ENCODE measurements at regions not wholly inside any gene's neighbourhood (a gene's known extent, or its start where the extent isn't known, plus 50 kb on each side); places are given as distances from the start of the nearest gene placed in this dataset.

- Histone ChIP-seq H3K36me3 (no peaks in the 10 kb centered on the region), H3K27me3 (no peaks in the 10 kb centered on the region), H3K27ac (no peak overlapping the region), H3K9me3 (no peaks in the 10 kb centered on the region), H3K4me3 (no peak overlapping the region), H3K4me1 (no peaks in the 10 kb centered on the region)
- TF ChIP-seq POLR2AphosphoS5 (IDR thresholded peaks at IDR 0.05), result no peak
- TF ChIP-seq EP300 (IDR thresholded peaks at IDR 0.05), result no peak
- TF ChIP-seq, protein P1, sequence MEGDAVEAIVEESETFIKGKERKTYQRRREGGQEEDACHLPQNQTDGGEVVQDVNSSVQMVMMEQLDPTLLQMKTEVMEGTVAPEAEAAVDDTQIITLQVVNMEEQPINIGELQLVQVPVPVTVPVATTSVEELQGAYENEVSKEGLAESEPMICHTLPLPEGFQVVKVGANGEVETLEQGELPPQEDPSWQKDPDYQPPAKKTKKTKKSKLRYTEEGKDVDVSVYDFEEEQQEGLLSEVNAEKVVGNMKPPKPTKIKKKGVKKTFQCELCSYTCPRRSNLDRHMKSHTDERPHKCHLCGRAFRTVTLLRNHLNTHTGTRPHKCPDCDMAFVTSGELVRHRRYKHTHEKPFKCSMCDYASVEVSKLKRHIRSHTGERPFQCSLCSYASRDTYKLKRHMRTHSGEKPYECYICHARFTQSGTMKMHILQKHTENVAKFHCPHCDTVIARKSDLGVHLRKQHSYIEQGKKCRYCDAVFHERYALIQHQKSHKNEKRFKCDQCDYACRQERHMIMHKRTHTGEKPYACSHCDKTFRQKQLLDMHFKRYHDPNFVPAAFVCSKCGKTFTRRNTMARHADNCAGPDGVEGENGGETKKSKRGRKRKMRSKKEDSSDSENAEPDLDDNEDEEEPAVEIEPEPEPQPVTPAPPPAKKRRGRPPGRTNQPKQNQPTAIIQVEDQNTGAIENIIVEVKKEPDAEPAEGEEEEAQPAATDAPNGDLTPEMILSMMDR (IDR thresholded peaks at IDR 0.05), result no peak
- TF ChIP-seq POLR2A (IDR thresholded peaks at IDR 0.05), result no peak
- DNase-seq (ENCODE audit: low spot score in 2 of 2), result no peak
These were observed 68.4 kb upstream of the PDE5A start for GRCh38 chr4:119696963-119697362.

- 81% methylated on average over 2 of the region's 2 CpGs for WGBS
These were observed 66.6 kb upstream of the PDE5A start for GRCh38 chr4:119695216-119695615.

DNA sequence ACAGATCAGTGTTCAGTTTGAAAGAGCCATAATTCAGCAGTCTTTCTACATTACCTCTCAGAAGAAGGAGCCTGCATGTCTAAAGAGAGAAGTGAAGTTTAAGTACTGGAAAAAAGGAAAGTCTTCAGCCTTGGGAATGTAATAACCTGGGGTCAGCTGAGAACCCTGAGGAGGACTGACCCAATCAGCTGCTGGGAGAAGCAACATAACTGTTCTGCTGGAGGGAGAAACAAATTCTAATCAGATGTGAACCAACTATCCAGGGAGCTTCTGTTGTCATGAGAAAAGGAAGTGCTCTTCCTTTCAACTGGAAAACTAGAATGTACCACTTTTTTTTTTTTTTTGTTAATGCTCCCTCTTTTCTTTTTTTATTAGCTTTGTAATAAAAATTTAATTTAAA, 64.5 kb upstream of the PDE5A start:
- no peak overlapping the region for H3K27ac ChIP-seq
- no peak for DNase-seq (ENCODE audit: low spot score in 2 of 2)
- TF ChIP-seq, protein P1 (IDR thresholded peaks at IDR 0.05), result no peak
- TF ChIP-seq EP300 (IDR thresholded peaks at IDR 0.05), result no peak
- no peak for TF ChIP-seq POLR2A (IDR thresholded peaks at IDR 0.05)
- no peak for TF ChIP-seq POLR2AphosphoS5 (IDR thresholded peaks at IDR 0.05)

More at GRCh38 chr4:119695216-119695615, 66.6 kb upstream of the PDE5A start:
- TF ChIP-seq, protein P1 (IDR thresholded peaks at IDR 0.05), result no peak
- no peak for TF ChIP-seq POLR2A (IDR thresholded peaks at IDR 0.05)
- no peak for TF ChIP-seq EP300 (IDR thresholded peaks at IDR 0.05)
- TF ChIP-seq POLR2AphosphoS5 (IDR thresholded peaks at IDR 0.05), result no peak
- H3K9me3 ChIP-seq, result no peaks in the 10 kb centered on the region
- no peaks in the 10 kb centered on the region for H3K36me3 ChIP-seq
- no peak overlapping the region for H3K4me3 ChIP-seq
- H3K4me1 ChIP-seq, result no peaks in the 10 kb centered on the region
- no peak overlapping the region for H3K27ac ChIP-seq
- no peak for DNase-seq (ENCODE audit: low spot score in 2 of 2)
- no peaks in the 10 kb centered on the region for H3K27me3 ChIP-seq

DNA sequence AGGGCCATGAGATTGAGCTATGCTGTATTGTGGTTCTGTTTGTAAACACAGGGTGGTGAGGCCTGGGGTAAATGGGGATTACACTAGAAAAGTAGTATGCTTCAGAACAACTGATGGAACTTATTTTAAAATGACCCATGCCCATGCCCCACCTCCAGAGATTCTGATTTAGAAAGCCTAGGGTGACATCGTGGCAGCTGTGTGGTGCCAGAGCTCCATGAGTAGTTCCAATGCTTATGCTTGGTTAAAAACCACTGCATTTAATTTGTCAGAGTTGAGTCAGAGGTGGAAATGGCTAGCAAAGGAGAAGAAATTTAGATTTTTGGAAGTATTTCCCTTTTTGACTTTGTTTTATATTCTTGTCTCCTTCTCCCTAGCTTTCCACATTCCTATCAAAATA, 63.4 kb upstream of the PDE5A start:
- H3K27ac ChIP-seq, result no peak overlapping the region
- H3K9me3 ChIP-seq, result no peaks in the 10 kb centered on the region
- DNase-seq (ENCODE audit: low spot score in 2 of 2), result no peak
- H3K36me3 ChIP-seq, result no peaks in the 10 kb centered on the region
- no peak overlapping the region for H3K4me3 ChIP-seq
- WGBS, result 59% methylated on average over 1 of the region's 1 CpG
- no peaks in the 10 kb centered on the region for H3K27me3 ChIP-seq
- TF ChIP-seq EP300 (IDR thresholded peaks at IDR 0.05), result no peak
- no peak for TF ChIP-seq POLR2AphosphoS5 (IDR thresholded peaks at IDR 0.05)
- TF ChIP-seq POLR2A (IDR thresholded peaks at IDR 0.05), result no peak
- TF ChIP-seq, protein P1 (IDR thresholded peaks at IDR 0.05), result no peak
- no peaks in the 10 kb centered on the region for H3K4me1 ChIP-seq

More for the DNA sequence above, 64.5 kb upstream of the PDE5A start:
- H3K4me1 ChIP-seq, result no peaks in the 10 kb centered on the region
- no peaks in the 10 kb centered on the region for H3K36me3 ChIP-seq
- no peaks in the 10 kb centered on the region for H3K9me3 ChIP-seq
- no peak overlapping the region for H3K4me3 ChIP-seq
- no peaks in the 10 kb centered on the region for H3K27me3 ChIP-seq

DNA sequence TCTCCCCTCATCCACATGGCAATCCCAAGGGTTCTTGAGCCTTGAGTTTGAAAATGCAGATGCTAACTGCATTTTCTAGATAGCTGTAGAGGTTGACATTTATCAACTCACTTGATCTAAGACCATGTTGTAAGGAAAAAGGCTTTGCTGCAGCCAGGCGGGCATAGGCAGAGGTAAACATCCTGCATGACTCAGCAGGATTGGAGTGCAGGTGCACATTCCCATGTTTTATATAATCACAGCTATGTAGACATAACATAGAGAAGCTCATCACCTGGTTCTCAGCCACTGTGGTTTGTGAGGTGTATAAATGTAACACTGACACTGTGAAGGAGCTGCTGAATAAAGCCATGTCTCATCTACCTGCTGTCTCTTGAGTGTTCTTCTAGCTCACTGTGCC, 62.3 kb upstream of the PDE5A start:
- Histone ChIP-seq H3K36me3 (no peaks in the 10 kb centered on the region), H3K4me1 (no peaks in the 10 kb centered on the region), H3K27me3 (no peaks in the 10 kb centered on the region), H3K4me3 (no peak overlapping the region), H3K9me3 (no peaks in the 10 kb centered on the region), H3K27ac (no peak overlapping the region)
- DNase-seq (ENCODE audit: low spot score in 2 of 2), result no peak
- WGBS, result 82% methylated on average over 1 of the region's 1 CpG
- TF ChIP-seq EP300 (IDR thresholded peaks at IDR 0.05), result no peak
- TF ChIP-seq POLR2A (IDR thresholded peaks at IDR 0.05), result no peak
- TF ChIP-seq, protein P1 (IDR thresholded peaks at IDR 0.05), result no peak
- no peak for TF ChIP-seq POLR2AphosphoS5 (IDR thresholded peaks at IDR 0.05)

Measured in suprapubic skin (tissue), 4 donors.